HL-60 (cell line): ENCODE measurements at regions not wholly inside any gene's neighbourhood (a gene's known extent, or its start where the extent isn't known, plus 50 kb on each side); places are given as distances from the start of the nearest gene placed in this dataset.

ENCODE experiments used
- CTCF ChIP-seq: IDR thresholded peaks from one replicate; pipeline ENCODE4 v1.5.1; 2011; ENCODE audit warnings: low read length, control low read depth, inconsistent platforms; ENCODE audit not compliant: insufficient read depth
- POLR2AphosphoS5 ChIP-seq: IDR thresholded peaks from 2 replicates; pipeline ENCODE4 v1.6.1; 2012; ENCODE audit warnings: low read depth

- TF ChIP-seq POLR2AphosphoS5 (no peak), CTCF (no peak)
Observed at GRCh38 chr9:86843206-86843605, 104.1 kb downstream of the GAS1 start.
